Sigmoid colon (tissue), 4 donors: ENCODE measurements at regions not wholly inside any gene's neighbourhood (a gene's known extent, or its start where the extent isn't known, plus 50 kb on each side); places are given as distances from the start of the nearest gene placed in this dataset.
"Not testable (repeated sequence)": the region's sequence is repeated elsewhere in the genome, so short reads cannot be mapped to it uniquely, and the experiment has no call there.

Experiments
- CTCF ChIP-seq, 4 experiments: fragments of 450-650 bp in 3 of 4; fragments of 200-600 bp in 1 of 4; IDR thresholded peaks; one replicate each; pipeline ENCODE4 v1.5.1; 2016 to 2019; ENCODE audit warnings: antibody characterized with exemption in 4 of 4, mild to moderate bottlenecking in 3 of 4, moderate library complexity in 2 of 4
- EP300 ChIP-seq, 4 donors: sonication (generic); formaldehyde crosslinking; IDR thresholded peaks; one replicate each; pipeline ENCODE4 v1.6.1; 2017; ENCODE audit warnings: antibody characterized with exemption in 4 of 4
- POLR2A ChIP-seq, 2 donors: fragments of 450-650 bp; IDR thresholded peaks; one replicate each; pipeline ENCODE4 v1.6.1; 2016; ENCODE audit warnings: antibody characterized with exemption in 2 of 2, mild to moderate bottlenecking in 2 of 2, moderate library complexity in 2 of 2
- POLR2AphosphoS5 ChIP-seq, 4 donors: sonication (generic); formaldehyde crosslinking; IDR thresholded peaks; one replicate each; pipeline ENCODE4 v1.6.1; 2017; ENCODE audit warnings: antibody characterized with exemption in 4 of 4

DNA sequence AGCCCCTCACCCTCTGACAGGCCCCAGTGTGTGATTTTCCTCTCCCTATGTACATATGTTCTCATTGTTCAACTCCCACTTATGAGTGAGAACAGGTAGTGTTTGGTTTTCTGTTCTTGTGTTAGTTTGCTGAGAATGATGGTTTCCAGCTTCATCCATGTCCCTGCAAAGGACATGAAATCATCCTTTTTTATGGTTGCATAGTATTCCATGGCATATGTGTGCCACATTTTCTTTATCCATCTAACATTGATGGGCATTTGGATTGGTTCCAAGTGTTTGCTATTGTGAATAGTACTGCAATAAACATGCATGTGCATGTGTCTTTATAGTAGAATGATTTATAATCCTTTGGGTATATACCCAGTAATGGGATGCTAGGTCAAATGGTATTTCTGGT is 223.7 kb upstream of the VLDLR start:
- TF ChIP-seq EP300, POLR2A, CTCF, POLR2AphosphoS5 (IDR thresholded peaks at IDR 0.05): not testable (repeated sequence)
